ENCODE measurements at regions not wholly inside any gene's neighbourhood (a gene's known extent, or its start where the extent isn't known, plus 50 kb on each side); places are given as distances from the start of the nearest gene placed in this dataset.
"Not testable (repeated sequence)": the region's sequence is repeated elsewhere in the genome, so short reads cannot be mapped to it uniquely, and the experiment has no call there.

- H3K27me3 Mint-ChIP-seq (ENCODE audit: low read depth), result no peaks in the 10 kb centered on the region
- no peak overlapping the region for H3K4me3 Mint-ChIP-seq (ENCODE audit: low read depth)
- H3K9me3 Mint-ChIP-seq, result no peaks in the 10 kb centered on the region
- intact Hi-C loops (cut with micrococcal nuclease), result no loop called here
- no peaks in the 10 kb centered on the region for H3K36me3 Mint-ChIP-seq (ENCODE audit: low read depth)
- H3K4me1 Mint-ChIP-seq (ENCODE audit: low read depth), result no peaks in the 10 kb centered on the region
- no peak for DNase-seq (ENCODE audit: low spot score)
- no peak overlapping the region for H3K27ac Mint-ChIP-seq
Observed at GRCh38 chr2:138066139-138066806, 102.0 kb downstream of the HNMT start.

GRCh38 chr2:138066841-138067240 lies 102.6 kb downstream of the HNMT start:
- no peak overlapping the region for H3K27ac Mint-ChIP-seq

GRCh38 chr2:138068669-138069068 lies 104.4 kb downstream of the HNMT start:
- H3K4me1 Mint-ChIP-seq (ENCODE audit: low read depth); H3K27me3 Mint-ChIP-seq (ENCODE audit: low read depth); intact Hi-C loops (cut with micrococcal nuclease); H3K36me3 Mint-ChIP-seq (ENCODE audit: low read depth); H3K27ac Mint-ChIP-seq; H3K9me3 Mint-ChIP-seq; H3K4me3 Mint-ChIP-seq (ENCODE audit: low read depth); DNase-seq (ENCODE audit: low spot score): not testable (repeated sequence)

More at GRCh38 chr2:138066841-138067240, 102.6 kb downstream of the HNMT start:
- H3K9me3 Mint-ChIP-seq, result no peaks in the 10 kb centered on the region
- no peaks in the 10 kb centered on the region for H3K4me1 Mint-ChIP-seq (ENCODE audit: low read depth)
- DNase-seq (ENCODE audit: low spot score), result no peak
- H3K27me3 Mint-ChIP-seq (ENCODE audit: low read depth), result no peaks in the 10 kb centered on the region
- H3K4me3 Mint-ChIP-seq (ENCODE audit: low read depth), result no peak overlapping the region
- intact Hi-C loops (cut with micrococcal nuclease), result no loop called here
- no peaks in the 10 kb centered on the region for H3K36me3 Mint-ChIP-seq (ENCODE audit: low read depth)

GRCh38 chr2:138071042-138071719 lies 106.9 kb downstream of the HNMT start:
- DNase-seq (ENCODE audit: low spot score); H3K27ac Mint-ChIP-seq; H3K4me3 Mint-ChIP-seq (ENCODE audit: low read depth); H3K9me3 Mint-ChIP-seq; intact Hi-C loops (cut with micrococcal nuclease); H3K27me3 Mint-ChIP-seq (ENCODE audit: low read depth); H3K36me3 Mint-ChIP-seq (ENCODE audit: low read depth); H3K4me1 Mint-ChIP-seq (ENCODE audit: low read depth): not testable (repeated sequence)

- intact Hi-C loops (cut with micrococcal nuclease), result no loop called here
- no peaks in the 10 kb centered on the region for H3K36me3 Mint-ChIP-seq (ENCODE audit: low read depth)
- H3K27ac Mint-ChIP-seq, result no peak overlapping the region
- no peaks in the 10 kb centered on the region for H3K4me1 Mint-ChIP-seq (ENCODE audit: low read depth)
- H3K9me3 Mint-ChIP-seq, result no peaks in the 10 kb centered on the region
- no peak overlapping the region for H3K4me3 Mint-ChIP-seq (ENCODE audit: low read depth)
- DNase-seq (ENCODE audit: low spot score), result no peak
- H3K27me3 Mint-ChIP-seq (ENCODE audit: low read depth), result no peaks in the 10 kb centered on the region
Observed at GRCh38 chr2:138071720-138072719, 107.7 kb downstream of the HNMT start.

GRCh38 chr2:138078153-138078552 lies 113.9 kb downstream of the HNMT start:
- H3K4me3 Mint-ChIP-seq (ENCODE audit: low read depth), result no peak overlapping the region
- no peaks in the 10 kb centered on the region for H3K36me3 Mint-ChIP-seq (ENCODE audit: low read depth)
- H3K27ac Mint-ChIP-seq, result no peak overlapping the region
- H3K4me1 Mint-ChIP-seq (ENCODE audit: low read depth), result no peaks in the 10 kb centered on the region
- DNase-seq (ENCODE audit: low spot score), result no peak
- no peaks in the 10 kb centered on the region for H3K27me3 Mint-ChIP-seq (ENCODE audit: low read depth)
- intact Hi-C loops (cut with micrococcal nuclease), result no loop called here
- H3K9me3 Mint-ChIP-seq, result no peaks in the 10 kb centered on the region

- Mint-ChIP-seq H3K27me3 (ENCODE audit: low read depth) (no peaks in the 10 kb centered on the region), H3K27ac (no peak overlapping the region), H3K36me3 (ENCODE audit: low read depth) (no peaks in the 10 kb centered on the region), H3K9me3 (no peaks in the 10 kb centered on the region), H3K4me3 (ENCODE audit: low read depth) (no peak overlapping the region), H3K4me1 (ENCODE audit: low read depth) (no peaks in the 10 kb centered on the region)
- DNase-seq (ENCODE audit: low spot score), result no peak
- intact Hi-C loops (cut with micrococcal nuclease), result no loop called here
Observed at GRCh38 chr2:138079976-138080375, 115.7 kb downstream of the HNMT start.

- intact Hi-C loops (cut with micrococcal nuclease), result no loop called here
Observed at GRCh38 chr2:138081225-138082073, 117.2 kb downstream of the HNMT start.

GRCh38 chr2:138084206-138084605 lies 119.9 kb downstream of the HNMT start:
- Mint-ChIP-seq H3K27ac (no peak overlapping the region), H3K27me3 (ENCODE audit: low read depth) (no peaks in the 10 kb centered on the region), H3K4me1 (ENCODE audit: low read depth) (no peaks in the 10 kb centered on the region), H3K36me3 (ENCODE audit: low read depth) (no peaks in the 10 kb centered on the region), H3K9me3 (no peaks in the 10 kb centered on the region), H3K4me3 (ENCODE audit: low read depth) (no peak overlapping the region)
- DNase-seq (ENCODE audit: low spot score), result no peak
- intact Hi-C loops (cut with micrococcal nuclease), result no loop called here

More at GRCh38 chr2:138081225-138082073, 117.2 kb downstream of the HNMT start:
- Mint-ChIP-seq H3K4me3 (ENCODE audit: low read depth) (no peak overlapping the region), H3K27ac (no peak overlapping the region), H3K27me3 (ENCODE audit: low read depth) (no peaks in the 10 kb centered on the region), H3K4me1 (ENCODE audit: low read depth) (no peaks in the 10 kb centered on the region), H3K9me3 (no peaks in the 10 kb centered on the region), H3K36me3 (ENCODE audit: low read depth) (no peaks in the 10 kb centered on the region)
- DNase-seq (ENCODE audit: low spot score), result no peak

- H3K27me3 Mint-ChIP-seq (ENCODE audit: low read depth); H3K27ac Mint-ChIP-seq; H3K4me3 Mint-ChIP-seq (ENCODE audit: low read depth); H3K9me3 Mint-ChIP-seq; H3K36me3 Mint-ChIP-seq (ENCODE audit: low read depth); intact Hi-C loops (cut with micrococcal nuclease); H3K4me1 Mint-ChIP-seq (ENCODE audit: low read depth); DNase-seq (ENCODE audit: low spot score): not testable (repeated sequence)
Observed at GRCh38 chr2:138085441-138085840, 121.2 kb downstream of the HNMT start.

GRCh38 chr2:138086576-138086975 lies 122.3 kb downstream of the HNMT start:
- no peak overlapping the region for H3K4me3 Mint-ChIP-seq (ENCODE audit: low read depth)
- H3K9me3 Mint-ChIP-seq, result no peaks in the 10 kb centered on the region
- H3K27me3 Mint-ChIP-seq (ENCODE audit: low read depth), result no peaks in the 10 kb centered on the region
- intact Hi-C loops (cut with micrococcal nuclease), result no loop called here
- no peak for DNase-seq (ENCODE audit: low spot score)
- no peaks in the 10 kb centered on the region for H3K36me3 Mint-ChIP-seq (ENCODE audit: low read depth)
- H3K4me1 Mint-ChIP-seq (ENCODE audit: low read depth), result no peaks in the 10 kb centered on the region
- H3K27ac Mint-ChIP-seq, result no peak overlapping the region
